PC-9 (cell line): ENCODE measurements at regions not wholly inside any gene's neighbourhood (a gene's known extent, or its start where the extent isn't known, plus 50 kb on each side); places are given as distances from the start of the nearest gene placed in this dataset.

Experiments
- EZH2 ChIP-seq: fragments of 200-600 bp; sonication (generic); IDR thresholded peaks from 2 replicates; pipeline ENCODE4 v1.8.0; 2017; ENCODE audit warnings: antibody characterized with exemption, low read depth
- TF ChIP-seq, protein P1 (sequence below): fragments of 200-600 bp; sonication (generic); conservative IDR thresholded peaks from 2 replicates; pipeline ENCODE4 v1.6.1; 2017; ENCODE audit warnings: mixed run types, antibody characterized with exemption, mild to moderate bottlenecking, moderate library complexity

DNA sequence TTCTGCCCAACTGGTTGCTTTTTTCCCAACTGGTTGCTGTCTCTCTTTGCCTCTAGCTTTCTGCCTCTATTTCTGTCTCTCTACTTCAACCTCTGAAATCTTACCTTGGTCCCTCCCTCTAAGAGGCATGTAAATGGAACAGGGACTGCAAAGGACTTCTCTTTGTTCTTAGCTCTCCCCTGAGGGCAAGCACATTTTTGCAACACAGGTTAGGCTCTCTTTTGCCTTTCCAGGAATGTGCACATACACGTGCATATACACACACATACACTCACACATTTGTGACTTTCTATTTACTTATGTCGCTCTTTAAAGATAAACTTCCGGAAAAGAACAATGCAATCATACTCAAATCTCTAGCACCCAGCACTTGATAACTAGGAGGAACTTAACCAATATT lies 262.6 kb upstream of the DDX18 start:
- TF ChIP-seq, protein P1, sequence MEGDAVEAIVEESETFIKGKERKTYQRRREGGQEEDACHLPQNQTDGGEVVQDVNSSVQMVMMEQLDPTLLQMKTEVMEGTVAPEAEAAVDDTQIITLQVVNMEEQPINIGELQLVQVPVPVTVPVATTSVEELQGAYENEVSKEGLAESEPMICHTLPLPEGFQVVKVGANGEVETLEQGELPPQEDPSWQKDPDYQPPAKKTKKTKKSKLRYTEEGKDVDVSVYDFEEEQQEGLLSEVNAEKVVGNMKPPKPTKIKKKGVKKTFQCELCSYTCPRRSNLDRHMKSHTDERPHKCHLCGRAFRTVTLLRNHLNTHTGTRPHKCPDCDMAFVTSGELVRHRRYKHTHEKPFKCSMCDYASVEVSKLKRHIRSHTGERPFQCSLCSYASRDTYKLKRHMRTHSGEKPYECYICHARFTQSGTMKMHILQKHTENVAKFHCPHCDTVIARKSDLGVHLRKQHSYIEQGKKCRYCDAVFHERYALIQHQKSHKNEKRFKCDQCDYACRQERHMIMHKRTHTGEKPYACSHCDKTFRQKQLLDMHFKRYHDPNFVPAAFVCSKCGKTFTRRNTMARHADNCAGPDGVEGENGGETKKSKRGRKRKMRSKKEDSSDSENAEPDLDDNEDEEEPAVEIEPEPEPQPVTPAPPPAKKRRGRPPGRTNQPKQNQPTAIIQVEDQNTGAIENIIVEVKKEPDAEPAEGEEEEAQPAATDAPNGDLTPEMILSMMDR, result no peak
- no peak for TF ChIP-seq EZH2
